Calu3 (cell line): ENCODE measurements at regions not wholly inside any gene's neighbourhood (a gene's known extent, or its start where the extent isn't known, plus 50 kb on each side); places are given as distances from the start of the nearest gene placed in this dataset.

ENCODE experiments used
- BruUV-seq: library from RNA; stranded (reverse); fragments of 400-500 nt; replicated peaks from 2 replicates; lab custom pipeline; 2021; lab: Mats Ljungman, UMichigan
- CTCF ChIA-PET: fragments of 300-600 bp; sonication (Branson Sonifier 250); formaldehyde crosslinking; loops from one replicate; lab custom pipeline; 2022; ENCODE audit warnings: antibody characterized with exemption; lab: Charles Lee
- DNase-seq: peaks from one replicate; pipeline ENCODE4 v3.0.0; 2022
- H3K27ac Mint-ChIP-seq: one replicate; pipeline ENCODE4 v1.8.0; 2022; ENCODE audit warnings: mixed read lengths; ENCODE audit not compliant: unreplicated experiment
- H3K27me3 Mint-ChIP-seq: one replicate; pipeline ENCODE4 v1.8.0; 2022; ENCODE audit warnings: mixed read lengths; ENCODE audit not compliant: unreplicated experiment
- H3K36me3 Mint-ChIP-seq: one replicate; pipeline ENCODE4 v1.8.0; 2022; ENCODE audit warnings: mild to moderate bottlenecking, moderate library complexity, mixed read lengths; ENCODE audit not compliant: insufficient read depth, unreplicated experiment
- H3K4me1 Mint-ChIP-seq: one replicate; pipeline ENCODE4 v1.8.0; 2022; ENCODE audit warnings: mild to moderate bottlenecking, low read depth, mixed read lengths; ENCODE audit not compliant: unreplicated experiment
- H3K4me3 Mint-ChIP-seq: one replicate; pipeline ENCODE4 v1.8.0; 2022; ENCODE audit warnings: mild to moderate bottlenecking, low read depth, moderate library complexity, mixed read lengths; ENCODE audit not compliant: unreplicated experiment
- H3K9me3 Mint-ChIP-seq: one replicate; pipeline ENCODE4 v1.8.0; 2022; ENCODE audit warnings: low read depth, mixed read lengths; ENCODE audit not compliant: unreplicated experiment
- CTCF ChIP-seq: fragments of 200-600 bp; IDR thresholded peaks from one replicate; pipeline ENCODE4 v1.8.0; 2022; ENCODE audit warnings: antibody characterized with exemption; ENCODE audit not compliant: unreplicated experiment
- intact Hi-C: fragments of 100-400 bp; cut with micrococcal nuclease; formaldehyde crosslinking; loops from one replicate; pipeline ENCODE4 v1.10.0; 2022; ENCODE audit not compliant: unreplicated experiment

DNA sequence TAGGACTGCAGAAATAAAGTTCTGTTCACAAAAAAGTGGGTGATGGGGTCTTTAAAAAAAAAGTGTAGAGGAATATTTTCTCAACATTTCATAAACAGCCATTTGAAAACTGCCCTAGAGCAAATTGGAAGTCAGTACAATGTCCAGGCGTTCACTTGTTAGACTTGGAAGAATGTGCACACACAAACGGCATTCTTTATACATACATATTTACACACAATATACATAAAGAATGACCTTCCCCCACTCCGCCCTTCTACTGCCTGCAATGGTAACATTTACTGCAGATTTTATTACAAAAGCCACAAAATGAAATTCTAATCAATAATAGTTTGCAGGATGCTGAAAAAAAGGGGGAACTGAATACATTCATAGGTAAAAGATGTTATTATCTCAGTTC, 103.4 kb upstream of the TOX3 start:
- intact Hi-C loops: no loop called here
- DNase-seq: no peak
- H3K27ac Mint-ChIP-seq: no peak overlapping the region
- no peaks in the 10 kb centered on the region for H3K4me1 Mint-ChIP-seq
- CTCF ChIA-PET: no interaction called here
- H3K4me3 Mint-ChIP-seq: no peak overlapping the region
- no TSS peak for BruUV-seq
- no peaks in the 10 kb centered on the region for H3K36me3 Mint-ChIP-seq
- no peak for TF ChIP-seq CTCF
- H3K9me3 Mint-ChIP-seq: peaks cover 3% of the 10 kb centered on the region
- H3K27me3 Mint-ChIP-seq: peaks cover 5% of the 10 kb centered on the region

DNA sequence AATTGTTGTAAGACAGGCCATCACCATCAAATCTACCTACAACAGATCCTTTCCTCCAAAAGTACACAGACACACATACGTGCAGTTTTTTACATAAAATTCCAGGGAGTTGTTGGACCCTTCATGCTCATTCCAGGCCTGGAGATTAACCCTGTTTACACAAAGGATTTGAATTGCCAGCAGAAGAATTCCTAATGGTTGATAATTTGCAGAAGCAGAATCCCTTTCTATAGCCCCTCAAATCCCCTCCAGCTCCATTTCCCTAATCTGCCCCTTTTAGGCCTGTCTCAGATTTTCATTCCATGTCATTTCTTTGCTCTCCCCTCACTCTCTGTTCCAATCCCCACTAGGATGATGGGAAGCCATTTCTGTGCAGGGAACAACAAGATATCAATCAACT, 102.9 kb upstream of the TOX3 start:
- Mint-ChIP-seq H3K4me1 (no peaks in the 10 kb centered on the region), H3K4me3 (no peak overlapping the region), H3K9me3 (peaks cover 3% of the 10 kb centered on the region), H3K27ac (no peak overlapping the region), H3K36me3 (no peaks in the 10 kb centered on the region), H3K27me3 (peaks cover under 1% of the 10 kb centered on the region)
- intact Hi-C loops: no loop called here
- CTCF ChIA-PET: interaction anchor here (0.6 kb wide), 1 partner anchor 482 kb away, joined by 5 read pairs; no protein-coding TSS in a partner anchor
- no peak for TF ChIP-seq CTCF
- no peak for DNase-seq
- BruUV-seq: no TSS peak

GRCh38 chr16:52647588-52647987, 100.6 kb upstream of the TOX3 start:
- Mint-ChIP-seq H3K27me3 (no peaks in the 10 kb centered on the region), H3K36me3 (no peaks in the 10 kb centered on the region), H3K4me1 (no peaks in the 10 kb centered on the region), H3K9me3 (peaks cover 3% of the 10 kb centered on the region), H3K4me3 (no peak overlapping the region), H3K27ac (no peak overlapping the region)
- DNase-seq: no peak
- BruUV-seq: no TSS peak
- CTCF ChIA-PET: interaction anchor here (0.6 kb wide), 1 partner anchor 12 kb away, joined by 3 read pairs; no protein-coding TSS in a partner anchor
- no peak for TF ChIP-seq CTCF
- intact Hi-C loops: no loop called here

- intact Hi-C loops: no loop called here
- no TSS peak for BruUV-seq
- Mint-ChIP-seq H3K27me3 (no peaks in the 10 kb centered on the region), H3K4me1 (no peaks in the 10 kb centered on the region), H3K27ac (no peak overlapping the region), H3K36me3 (no peaks in the 10 kb centered on the region), H3K4me3 (no peak overlapping the region), H3K9me3 (peaks cover 3% of the 10 kb centered on the region)
- CTCF ChIA-PET: no interaction called here
- no peak for DNase-seq
- no peak for TF ChIP-seq CTCF
Observed at GRCh38 chr16:52643006-52643405, 96.1 kb upstream of the TOX3 start.
